NCI-H1105 treated with DMSO at 0.1 percent for 48 hours (cell line): ENCODE measurements at regions not wholly inside any gene's neighbourhood (a gene's known extent, or its start where the extent isn't known, plus 50 kb on each side); places are given as distances from the start of the nearest gene placed in this dataset.
A peak's percentile ranks its signal among the peaks of the same experiment; 100 is the strongest.

Experiments
- DNase-seq: peaks from one replicate; lab custom pipeline; 2025; lab: John Stamatoyannopoulos, UW

DNA sequence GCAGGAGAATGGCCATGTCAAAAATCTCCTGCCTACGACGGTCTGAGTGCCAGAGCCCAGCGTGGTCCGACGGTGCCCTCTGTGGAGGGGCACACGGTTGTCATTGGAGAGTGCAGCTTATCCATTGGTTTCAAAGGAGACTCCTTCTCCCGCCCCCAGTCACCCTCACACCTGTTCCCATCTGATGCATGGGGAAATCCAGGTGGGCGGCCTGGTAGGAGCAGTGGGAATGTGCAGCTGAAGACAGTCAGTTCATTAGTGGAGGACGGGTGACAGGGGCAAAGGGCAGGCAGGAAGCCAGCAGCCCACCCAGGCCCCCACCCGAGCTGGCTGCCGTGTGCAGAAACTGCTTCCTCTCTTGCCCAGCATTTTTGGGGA is 162.3 kb downstream of the IRF8 start:
- no peak for DNase-seq

DNA sequence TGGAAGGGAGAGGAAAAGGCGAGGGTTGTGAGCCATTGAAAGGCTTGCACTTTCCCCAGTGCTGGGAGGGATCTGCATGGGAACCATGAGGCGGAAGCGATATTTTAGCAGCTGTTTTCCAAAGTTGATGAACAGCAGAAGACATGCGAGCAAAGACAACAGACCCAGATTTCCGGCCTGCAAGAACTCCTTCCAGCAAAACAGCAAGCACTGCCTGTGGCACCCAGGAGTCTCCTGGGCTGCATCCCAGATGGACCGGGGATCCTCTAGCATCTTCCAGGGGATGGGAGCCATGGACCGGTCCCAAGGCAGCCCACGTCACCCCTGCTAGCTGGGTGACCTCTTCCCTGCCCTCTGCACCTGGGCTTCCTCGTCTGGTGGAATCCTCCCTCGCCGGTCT is 162.8 kb downstream of the IRF8 start:
- DNase-seq = no peak

DNA sequence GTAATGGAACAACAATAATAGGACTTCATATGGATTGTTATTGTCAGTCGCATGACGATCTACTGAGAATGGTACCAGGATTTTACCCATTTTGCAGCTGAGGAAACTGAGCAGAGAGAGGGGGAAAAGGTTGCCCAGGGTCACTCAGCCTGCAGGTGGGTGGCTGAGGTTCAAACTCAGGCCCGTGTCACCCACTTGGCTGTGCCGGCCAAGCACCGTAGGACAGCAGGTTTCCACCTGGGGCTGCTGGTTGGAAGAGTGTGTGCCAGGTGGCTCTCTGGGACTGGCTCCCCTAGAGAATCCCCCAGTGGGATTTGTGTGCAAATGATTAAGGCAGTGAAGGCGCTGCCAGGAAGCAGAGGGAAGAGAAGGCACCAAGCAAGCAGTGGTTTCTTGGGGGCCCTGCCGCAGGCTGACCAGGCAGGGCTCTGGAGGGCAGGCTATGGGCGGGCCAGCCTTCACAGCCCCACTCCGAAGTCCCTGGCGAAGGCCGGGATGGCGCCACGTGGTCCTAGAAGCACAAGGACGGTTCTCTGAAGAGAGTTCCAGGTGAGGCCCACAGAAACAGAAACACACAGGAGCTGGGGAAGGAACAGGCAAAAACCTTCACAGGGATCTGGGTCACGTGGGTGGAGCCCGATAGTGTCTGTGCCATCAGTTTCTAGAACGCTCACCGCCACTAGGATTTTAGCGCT is 163.5 kb downstream of the IRF8 start:
- DNase-seq = no peak

DNA sequence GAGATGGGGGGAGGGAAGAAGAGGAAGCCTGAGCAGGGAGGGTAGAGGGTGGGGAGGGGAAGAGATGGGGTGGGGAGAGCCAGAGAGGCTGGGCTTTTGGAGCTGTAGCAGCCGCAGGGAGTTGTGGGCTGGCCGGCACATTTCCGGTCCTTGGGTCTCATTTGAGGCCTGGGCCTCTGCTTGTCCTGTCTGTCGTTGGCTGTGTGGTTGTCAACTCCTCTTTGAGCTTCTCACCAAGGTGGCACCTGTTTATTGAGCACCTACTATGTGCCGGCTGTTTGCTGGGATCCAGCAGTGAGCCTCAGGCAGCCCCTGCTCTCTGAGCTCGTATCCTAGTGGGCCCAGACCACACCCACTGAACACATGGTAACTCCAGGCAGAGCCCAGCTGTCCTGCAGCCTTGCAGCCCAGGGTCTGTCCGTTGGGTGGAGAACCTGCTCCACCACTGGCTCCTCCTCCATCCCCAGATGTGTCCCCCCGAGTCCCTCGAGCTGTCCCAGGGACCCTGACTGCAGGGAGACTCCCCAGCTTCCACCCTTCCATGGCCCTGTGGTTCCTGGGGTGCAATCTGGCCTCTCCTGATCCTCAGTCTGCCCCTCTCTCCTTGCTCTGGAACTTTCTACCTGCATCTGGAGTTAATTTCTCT is 164.9 kb downstream of the IRF8 start:
- DNase-seq = no peak

DNA sequence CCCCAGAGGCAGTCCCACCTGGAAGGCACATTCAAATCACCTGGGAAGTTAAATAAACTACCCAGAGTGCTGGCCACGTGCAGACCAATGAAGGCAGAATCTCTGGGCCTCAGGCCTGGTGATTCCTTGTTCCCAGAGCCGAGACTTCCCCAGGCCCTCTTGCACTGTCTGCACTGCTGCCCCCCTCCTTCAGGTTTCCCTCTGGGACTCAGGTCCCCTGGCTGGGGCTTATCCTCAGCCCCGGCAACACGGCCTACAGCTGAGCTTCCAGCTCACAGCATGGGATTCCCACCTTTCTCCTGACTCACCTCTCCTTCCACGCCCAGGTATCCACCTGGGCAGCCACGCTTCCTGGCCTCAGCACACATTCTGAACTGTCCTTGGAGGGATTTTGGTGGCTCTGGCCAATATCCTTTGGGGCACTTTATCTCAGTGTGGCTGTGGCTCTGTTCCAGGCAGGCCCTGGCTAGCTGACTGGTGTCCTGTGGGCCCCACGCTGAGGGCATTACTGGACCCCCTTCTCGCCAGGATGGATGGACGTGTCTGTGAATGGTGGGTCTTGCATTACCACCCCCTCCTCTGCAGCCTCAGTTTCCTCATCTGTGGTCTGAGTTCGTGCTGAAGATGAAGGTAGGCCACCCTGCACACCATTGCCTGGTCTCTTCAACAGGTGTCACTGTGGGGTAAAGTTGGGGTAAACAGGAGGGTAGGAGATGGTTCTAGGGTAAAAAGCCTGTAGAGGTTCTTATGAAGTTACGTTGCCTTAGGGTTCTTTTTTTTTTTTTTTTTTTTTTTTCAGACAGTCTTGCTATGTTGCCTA is 165.7 kb downstream of the IRF8 start:
- DNase-seq = no peak

DNA sequence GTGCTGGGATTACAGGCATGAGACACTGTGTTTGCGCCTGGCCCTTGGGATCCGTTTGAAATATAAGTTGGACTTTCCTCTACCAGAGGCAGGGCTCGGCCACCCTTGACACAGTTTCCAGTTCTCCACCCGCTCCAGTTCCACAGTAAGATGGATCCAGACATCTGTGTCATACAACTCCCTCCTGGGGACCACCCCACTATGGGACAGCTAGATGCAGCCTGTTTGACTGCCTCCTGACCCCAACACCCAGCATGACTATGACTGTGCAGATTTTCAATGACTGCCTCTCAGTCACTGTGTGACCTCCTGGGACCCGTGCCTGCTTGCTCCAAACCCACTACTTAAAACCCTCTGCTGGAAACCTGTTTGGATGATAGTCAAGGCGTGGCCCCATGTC is 166.7 kb downstream of the IRF8 start:
- no peak for DNase-seq

DNA sequence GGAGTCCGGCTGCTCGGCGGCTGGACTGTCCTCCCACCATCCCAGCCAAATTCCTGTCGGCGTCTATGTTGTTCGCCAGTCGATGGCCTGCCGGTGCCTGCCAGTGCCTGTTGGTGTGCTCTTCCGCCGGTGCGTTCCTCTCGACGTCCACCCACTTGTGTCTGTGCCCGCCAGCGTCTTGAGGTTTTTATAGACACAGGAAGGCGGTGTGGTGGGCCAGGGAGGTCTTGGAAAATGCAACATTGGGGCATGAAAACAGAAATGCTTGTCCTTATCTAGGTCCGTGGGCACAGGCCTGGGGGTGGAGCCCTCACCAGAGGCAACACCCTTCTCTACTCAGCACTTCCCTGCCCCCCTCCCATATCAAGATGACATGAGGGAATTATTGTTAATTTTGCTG is 167.8 kb downstream of the IRF8 start:
- DNase-seq = no peak

DNA sequence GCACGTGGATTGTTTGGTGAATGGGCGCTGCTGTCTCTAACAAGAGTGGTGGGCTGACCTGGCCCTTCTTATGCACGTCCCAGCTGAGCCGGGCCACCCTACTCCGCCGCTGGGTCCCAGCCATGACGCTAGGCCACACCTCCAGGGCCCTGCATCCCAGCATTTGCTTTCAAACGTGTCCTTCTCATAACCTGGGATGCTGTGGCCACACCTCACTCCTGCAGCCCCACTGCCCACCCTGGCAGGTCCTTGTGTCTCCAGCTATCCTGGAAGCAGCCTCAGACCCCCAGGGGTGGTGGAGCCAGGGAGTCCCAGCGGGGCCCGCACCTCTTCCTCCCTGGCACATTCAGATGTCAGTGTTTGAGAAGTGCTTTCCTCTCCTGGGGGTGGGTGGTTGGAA is 168.6 kb downstream of the IRF8 start:
- DNase-seq = no peak

DNA sequence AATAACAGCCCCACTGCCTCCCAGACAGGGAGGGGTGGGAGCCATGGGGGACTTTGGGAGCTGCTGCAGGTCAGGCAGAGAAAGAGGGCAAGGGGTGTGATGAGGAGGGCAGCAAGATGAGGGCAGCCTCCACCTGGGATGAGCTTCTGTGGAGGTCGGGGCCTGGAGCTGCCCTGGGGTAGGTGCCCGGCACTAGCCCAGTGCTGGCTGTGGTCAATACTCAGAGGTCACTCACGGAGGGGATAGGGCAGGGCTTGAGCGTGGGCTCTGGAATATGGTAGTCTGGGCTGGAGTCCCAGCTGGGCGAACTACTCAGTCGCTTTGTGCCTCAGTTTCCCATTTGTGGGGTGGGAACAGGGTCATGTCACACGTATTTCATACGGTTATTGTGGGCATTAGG is 169.0 kb downstream of the IRF8 start:
- DNase-seq = no peak

DNA sequence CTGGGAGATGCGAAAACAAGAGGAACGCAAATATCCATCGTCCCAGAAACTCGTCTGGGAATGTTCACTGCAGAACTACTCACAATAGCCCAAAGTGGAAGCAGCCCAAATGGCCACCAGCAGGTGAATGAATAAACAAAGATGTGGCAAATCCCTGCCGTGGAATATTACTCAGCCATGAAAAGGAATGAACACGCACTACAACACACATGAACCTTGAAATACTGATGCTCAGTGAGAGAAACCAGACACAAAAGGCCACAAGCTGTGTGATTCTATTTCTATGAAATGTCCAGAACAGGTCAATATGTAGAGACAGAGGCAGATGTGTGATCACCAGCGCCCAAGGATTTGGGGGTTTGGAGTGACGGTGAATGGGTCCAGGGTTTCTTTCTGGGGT is 169.8 kb downstream of the IRF8 start:
- DNase-seq = no peak

DNA sequence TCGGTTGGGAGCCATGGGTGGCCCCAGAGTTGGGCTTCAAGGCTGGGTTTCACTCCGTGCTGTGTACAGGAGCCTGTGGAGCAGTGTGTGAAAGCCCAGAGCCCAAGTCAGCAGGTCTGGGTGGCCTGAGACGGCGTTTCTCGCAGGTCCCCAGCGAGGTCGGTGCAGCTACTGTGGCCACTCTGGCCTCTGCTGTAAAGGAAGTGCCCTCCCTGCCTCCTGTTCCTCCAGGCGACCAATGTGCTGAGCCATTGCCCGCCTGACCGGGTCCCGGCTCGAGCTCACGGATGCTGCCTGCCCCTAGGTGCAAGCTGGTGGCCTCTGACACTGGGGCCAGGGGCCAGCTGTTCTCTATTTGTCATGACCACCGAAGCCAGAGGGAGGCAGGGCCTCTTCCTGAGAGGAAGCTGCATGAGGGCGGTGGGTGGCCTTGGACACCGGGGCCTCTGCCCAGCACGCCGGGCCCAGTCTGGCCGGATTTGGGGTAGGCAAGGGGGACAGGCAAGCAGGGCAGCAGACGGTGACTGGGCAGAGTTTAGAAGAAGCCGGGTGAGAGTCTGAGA is 170.9 kb downstream of the IRF8 start:
- DNase-seq = no peak

DNA sequence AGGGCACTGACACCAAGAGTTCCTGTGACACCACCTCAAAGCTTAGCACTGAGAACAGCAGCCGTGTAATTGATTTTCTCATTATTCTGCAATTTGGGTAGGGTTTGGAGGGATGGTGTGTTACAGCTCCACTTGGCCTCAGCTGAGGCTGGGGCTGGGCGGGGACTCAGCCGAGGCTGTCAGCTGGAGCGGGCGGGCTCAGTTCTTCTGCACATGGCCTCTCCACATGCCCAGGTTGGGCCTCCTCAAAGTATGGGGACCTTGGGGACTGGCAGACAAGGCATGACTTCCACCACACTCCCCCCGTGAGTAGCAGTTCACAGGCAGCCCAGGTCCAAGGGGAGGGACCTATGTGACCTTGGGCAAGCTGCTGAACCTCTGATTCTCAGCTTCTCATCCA is 171.5 kb downstream of the IRF8 start:
- DNase-seq = no peak

DNA sequence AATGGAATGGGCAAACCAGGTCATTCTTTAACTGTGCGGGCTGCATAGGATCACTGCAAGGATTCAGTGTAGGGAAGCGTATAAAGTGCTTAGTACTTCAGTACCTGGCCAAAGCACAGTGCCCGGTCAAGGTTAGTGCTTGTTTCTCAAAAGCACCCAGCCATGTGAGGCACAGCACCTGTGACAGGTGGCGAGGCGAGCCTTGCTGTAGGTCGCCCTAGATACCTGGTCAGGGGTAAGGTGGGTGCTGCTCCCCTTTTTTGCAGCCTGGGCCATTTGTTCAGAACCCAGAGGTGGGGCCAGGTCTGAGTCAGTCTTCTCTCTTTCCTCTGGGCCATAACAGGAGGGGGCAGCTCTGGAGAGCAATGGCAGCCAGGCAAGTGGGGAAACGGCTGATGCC is 172.0 kb downstream of the IRF8 start:
- no peak for DNase-seq

DNA sequence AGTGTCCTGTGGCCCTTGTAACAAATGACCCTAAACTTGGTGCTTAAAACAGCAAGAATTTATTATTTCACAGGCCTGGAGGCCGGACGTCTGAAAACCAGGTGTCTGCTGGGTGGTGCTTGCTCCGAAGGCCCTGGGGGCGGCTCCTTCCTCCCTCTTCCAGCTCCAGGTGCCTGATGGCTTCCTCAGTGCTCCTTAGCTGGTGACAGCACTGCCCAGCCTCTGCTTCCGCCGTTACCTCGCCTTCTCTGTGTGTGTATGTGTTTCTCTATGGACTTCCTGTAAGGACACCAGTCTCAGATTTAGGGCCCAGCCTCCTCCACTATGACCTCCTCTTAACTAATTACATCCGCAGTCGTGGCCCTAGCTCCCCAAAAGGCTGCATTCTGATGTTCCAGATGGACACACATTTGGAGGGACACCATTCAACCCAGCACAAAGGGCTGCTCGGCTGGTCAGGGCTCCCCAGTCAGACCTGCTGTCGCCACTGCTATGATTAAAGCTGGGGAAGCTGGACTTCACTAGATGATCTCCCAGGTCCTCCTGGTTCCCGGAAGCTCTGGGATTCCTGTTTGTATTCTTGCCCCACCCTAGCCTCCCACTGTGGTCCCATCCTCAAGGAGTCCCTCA is 172.8 kb downstream of the IRF8 start:
- DNase-seq = no peak

DNA sequence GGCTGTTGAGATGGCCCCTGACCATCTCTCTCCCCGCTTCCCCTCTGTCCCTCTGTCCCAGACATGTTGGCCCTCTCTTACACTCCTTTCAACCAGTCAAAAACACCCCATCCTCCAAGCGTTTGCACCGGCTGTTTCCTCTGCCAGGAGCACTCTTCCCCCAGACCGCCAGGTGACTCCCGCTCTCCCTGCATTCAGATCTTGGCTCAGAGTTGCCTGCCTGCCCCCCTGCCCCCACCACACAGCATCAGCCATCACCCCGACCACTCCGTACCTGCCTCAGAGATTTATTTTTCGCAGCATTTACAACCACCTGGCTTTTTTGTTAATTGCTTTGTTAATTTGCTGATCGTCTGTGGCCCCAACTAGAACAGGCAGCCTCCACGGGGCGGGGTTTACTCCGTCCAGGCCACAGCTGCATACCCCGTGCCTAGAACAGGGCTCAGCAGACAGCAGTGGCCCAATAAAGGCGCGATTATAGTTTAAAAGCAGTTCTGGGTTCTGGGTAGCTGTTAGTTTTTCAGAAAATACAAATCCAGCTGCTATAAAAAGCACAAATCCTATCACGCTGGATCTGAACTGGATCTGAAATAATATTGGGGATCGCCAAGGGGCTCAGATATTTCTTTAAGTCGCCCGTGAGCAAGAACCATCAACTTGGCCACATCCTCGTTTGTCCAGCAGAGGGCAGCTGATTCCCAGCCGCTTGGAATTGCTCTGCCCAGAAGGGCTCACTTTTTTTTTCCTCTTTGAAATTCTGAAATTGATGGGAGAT is 173.6 kb downstream of the IRF8 start:
- peak; percentile 15 for DNase-seq

DNA sequence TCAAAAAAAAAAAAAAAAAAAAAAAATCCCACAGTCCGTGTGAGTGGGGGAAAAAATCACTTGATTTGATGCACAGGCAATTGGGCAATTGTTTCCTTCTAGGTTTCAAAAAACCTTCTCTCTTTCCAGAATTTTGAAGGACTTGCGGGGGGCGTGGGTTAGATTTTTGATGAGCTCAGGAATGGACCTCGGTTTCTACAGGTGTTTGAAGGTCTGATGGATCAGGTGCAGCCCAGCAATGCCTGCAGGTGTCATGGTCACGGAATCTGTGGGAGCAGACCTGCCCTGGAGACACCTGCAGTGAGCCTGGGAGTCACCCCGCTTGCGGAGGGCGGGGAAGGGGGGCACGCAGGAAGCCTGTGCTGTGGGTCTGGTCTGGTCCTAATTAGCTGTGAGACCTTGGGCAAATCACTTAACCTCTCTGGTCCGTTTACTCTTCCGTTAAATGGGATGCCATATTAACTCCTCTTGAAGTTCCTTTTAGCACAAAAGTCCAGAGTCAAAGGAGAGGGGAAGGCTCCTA is 174.2 kb downstream of the IRF8 start:
- DNase-seq = no peak

DNA sequence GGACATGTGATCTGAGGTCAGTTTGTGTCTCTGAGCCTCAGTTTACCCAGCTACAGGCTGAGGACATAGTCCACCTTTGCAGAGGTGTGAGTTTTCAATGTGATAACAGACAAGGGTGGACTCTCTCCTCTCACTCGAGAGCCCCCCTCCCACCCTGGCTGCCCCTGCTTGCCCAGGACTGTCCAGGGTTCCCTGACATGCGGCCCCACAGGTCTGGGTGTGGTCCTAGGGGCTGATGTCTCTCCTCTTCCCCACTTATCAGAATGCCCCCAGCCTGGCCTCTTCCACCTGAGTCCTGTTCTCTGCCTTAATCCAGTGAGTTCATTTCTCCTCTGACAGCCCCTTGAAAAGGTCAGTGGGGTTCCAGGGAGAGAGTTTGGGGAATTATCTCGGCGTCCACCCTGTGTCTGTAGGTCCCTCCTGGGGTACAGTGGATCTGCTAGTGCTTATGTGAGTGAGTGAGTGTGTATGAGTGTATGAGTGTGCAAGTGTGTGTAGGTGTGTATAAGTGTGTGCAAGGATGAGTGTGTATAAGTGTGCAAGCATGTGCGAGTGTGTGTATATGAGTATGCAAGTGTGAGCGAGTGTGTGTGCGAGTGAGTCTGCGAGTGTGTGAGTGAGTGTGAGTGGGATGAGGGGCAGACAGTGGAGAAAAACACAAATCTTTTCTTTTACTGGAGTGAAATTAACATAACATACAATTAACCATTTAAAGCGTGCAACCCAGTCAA is 175.0 kb downstream of the IRF8 start:
- DNase-seq = no peak

DNA sequence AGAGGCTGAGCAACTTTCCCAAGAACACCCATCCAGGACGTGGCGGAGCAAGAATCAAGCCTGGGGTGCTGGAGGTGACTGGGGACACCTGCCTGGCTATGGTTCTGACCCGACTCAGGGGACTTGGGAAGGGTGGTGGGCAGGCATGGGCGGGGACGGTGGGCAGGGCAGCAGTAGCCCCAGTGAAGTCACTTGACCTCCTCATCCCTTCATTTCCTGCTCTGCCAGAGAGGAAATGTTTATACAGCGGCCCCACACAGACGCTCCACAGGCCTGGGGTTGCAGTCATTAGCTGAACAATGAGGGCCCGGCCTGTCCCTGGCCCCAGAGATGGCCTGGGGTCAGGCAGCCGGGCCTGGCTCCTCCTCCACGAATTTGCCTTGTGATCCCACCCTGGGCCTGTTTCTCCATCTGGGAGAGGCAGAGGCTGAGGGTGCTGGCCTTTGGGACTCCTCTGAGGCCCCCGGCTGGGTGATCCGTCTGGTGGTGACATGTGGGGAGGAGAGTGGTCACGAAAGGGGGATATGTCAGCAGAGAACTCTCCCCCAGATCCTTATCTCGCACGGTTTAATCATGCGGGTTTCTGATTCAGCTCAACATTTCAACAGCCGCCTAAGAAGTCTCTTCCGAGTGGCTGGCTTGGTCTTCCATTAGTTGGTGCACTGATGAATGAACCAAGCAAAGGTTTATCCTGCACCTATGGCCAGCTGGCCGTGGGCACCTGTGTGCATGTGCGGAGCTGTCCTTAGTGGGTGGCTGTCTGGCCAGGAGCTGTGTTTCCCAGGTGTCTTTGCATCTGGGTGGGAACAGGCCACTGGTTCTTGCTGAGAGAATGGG is 175.9 kb downstream of the IRF8 start:
- no peak for DNase-seq

DNA sequence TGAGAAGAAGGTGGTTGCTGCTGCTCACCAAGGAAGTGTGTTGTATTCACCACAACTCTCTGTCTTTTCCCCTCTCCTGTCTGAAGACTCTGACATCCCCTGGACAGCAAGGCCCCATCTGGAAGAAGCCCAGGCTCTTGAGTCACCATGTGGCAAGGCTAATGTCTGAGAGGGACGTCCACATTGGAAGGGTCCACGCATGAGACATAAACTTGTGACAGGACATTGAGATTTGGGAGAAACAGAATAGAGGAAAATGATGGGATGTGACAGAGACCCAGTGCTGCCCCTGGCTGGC is 176.5 kb downstream of the IRF8 start:
- no peak for DNase-seq

DNA sequence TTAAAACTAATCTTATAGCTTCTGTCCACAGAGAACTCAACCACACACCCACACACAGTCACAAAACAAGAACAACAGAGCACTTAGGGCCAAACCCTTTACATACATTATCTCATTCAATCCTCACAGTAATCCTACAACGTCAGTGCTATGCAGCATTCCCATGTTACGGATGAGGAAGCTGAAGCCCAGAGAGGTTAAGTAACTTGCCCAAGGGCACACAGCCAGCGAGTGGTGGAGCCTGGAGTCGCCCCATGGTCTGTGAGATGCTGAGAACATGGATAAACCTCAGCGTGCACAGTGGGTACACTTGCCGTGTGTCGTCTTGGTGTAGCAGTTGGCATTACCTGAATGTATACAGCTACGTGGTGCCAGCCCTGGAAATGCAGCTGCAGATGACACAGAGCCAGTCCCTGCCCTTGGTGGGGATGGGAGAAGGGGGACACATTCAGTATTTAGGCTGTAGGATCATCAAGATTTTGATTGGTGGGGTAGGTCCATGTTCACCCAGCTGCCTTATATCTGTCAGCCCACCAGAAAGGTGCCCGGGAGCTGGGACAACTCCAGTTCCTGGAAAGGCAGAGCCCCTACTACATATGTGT is 177.0 kb downstream of the IRF8 start:
- DNase-seq = no peak
